Testis (tissue), 2 donors: ENCODE measurements at regions not wholly inside any gene's neighbourhood (a gene's known extent, or its start where the extent isn't known, plus 50 kb on each side); places are given as distances from the start of the nearest gene placed in this dataset.

ENCODE experiments used
- CTCF ChIP-seq, 3 experiments: fragments of 450-650 bp in 2 of 3; fragments of 200-600 bp in 1 of 3; sonication (generic) in 1 of 3; IDR thresholded peaks; one replicate each; pipeline ENCODE4 v1.5.1; 2016 to 2019; ENCODE audit warnings: antibody characterized with exemption in 3 of 3, mild to moderate bottlenecking in 2 of 3, moderate library complexity in 1 of 3
- POLR2A ChIP-seq: fragments of 450-650 bp; IDR thresholded peaks from one replicate; pipeline ENCODE4 v1.6.1; 2017; ENCODE audit warnings: antibody characterized with exemption, mild to moderate bottlenecking, moderate library complexity

- no peak for TF ChIP-seq CTCF (IDR thresholded peaks at IDR 0.05)
- TF ChIP-seq POLR2A, result no peak
Measured at GRCh38 chr10:123299598-123299997, 145.4 kb downstream of the BUB3 start.
